Osteocyte (in vitro differentiated cells): ENCODE measurements at regions not wholly inside any gene's neighbourhood (a gene's known extent, or its start where the extent isn't known, plus 50 kb on each side); places are given as distances from the start of the nearest gene placed in this dataset.
"Not testable (repeated sequence)": the region's sequence is repeated elsewhere in the genome, so short reads cannot be mapped to it uniquely, and the experiment has no call there.

Source experiments
- DNase-seq: peaks from one replicate; pipeline ENCODE4 v3.0.0; 2021; ENCODE audit warnings: mixed read lengths; ENCODE audit not compliant: unreplicated experiment; ENCODE audit errors: extremely low spot score
- H3K27ac Mint-ChIP-seq: one replicate; pipeline ENCODE4 v1.8.0; 2021; ENCODE audit warnings: mild to moderate bottlenecking, mixed read lengths; ENCODE audit not compliant: unreplicated experiment
- H3K27me3 Mint-ChIP-seq: one replicate; pipeline ENCODE4 v1.8.0; 2021; ENCODE audit warnings: mixed read lengths; ENCODE audit not compliant: unreplicated experiment
- H3K36me3 Mint-ChIP-seq: one replicate; pipeline ENCODE4 v1.8.0; 2021; ENCODE audit warnings: mixed read lengths; ENCODE audit not compliant: unreplicated experiment
- H3K4me1 Mint-ChIP-seq: one replicate; pipeline ENCODE4 v1.8.0; 2021; ENCODE audit warnings: mixed read lengths; ENCODE audit not compliant: unreplicated experiment
- H3K4me3 Mint-ChIP-seq: one replicate; pipeline ENCODE4 v1.8.0; 2021; ENCODE audit warnings: mild to moderate bottlenecking, moderate library complexity, mixed read lengths; ENCODE audit not compliant: unreplicated experiment
- H3K9me3 Mint-ChIP-seq: one replicate; pipeline ENCODE4 v1.8.0; 2021; ENCODE audit warnings: mixed read lengths; ENCODE audit not compliant: unreplicated experiment
- CTCF ChIP-seq: fragments of 200-600 bp; sonication (generic); IDR thresholded peaks from 2 replicates; pipeline ENCODE4 v1.5.0; 2021; ENCODE audit warnings: antibody characterized with exemption, mild to moderate bottlenecking, moderate library complexity

GRCh38 chr20:29314294-29314693, 1943.2 kb upstream of the DEFB115 start:
- Mint-ChIP-seq H3K4me1 (no peaks in the 10 kb centered on the region), H3K36me3 (no peaks in the 10 kb centered on the region), H3K27me3 (no peaks in the 10 kb centered on the region), H3K4me3 (no peak overlapping the region), H3K27ac (no peak overlapping the region), H3K9me3 (peaks cover 35% of the 10 kb centered on the region)
- no peak for TF ChIP-seq CTCF
- no peak for DNase-seq

- DNase-seq, result no peak
- Mint-ChIP-seq H3K9me3 (peaks cover 31% of the 10 kb centered on the region), H3K27me3 (no peaks in the 10 kb centered on the region), H3K27ac (no peak overlapping the region), H3K36me3 (no peaks in the 10 kb centered on the region), H3K4me1 (no peaks in the 10 kb centered on the region), H3K4me3 (no peak overlapping the region)
- no peak for TF ChIP-seq CTCF
Observed at GRCh38 chr20:29318871-29319461, 1938.5 kb upstream of the DEFB115 start.

GRCh38 chr20:29319725-29320124, 1937.7 kb upstream of the DEFB115 start:
- no peak overlapping the region for H3K4me3 Mint-ChIP-seq
- peaks cover 24% of the 10 kb centered on the region for H3K9me3 Mint-ChIP-seq
- no peak for TF ChIP-seq CTCF
- no peaks in the 10 kb centered on the region for H3K27me3 Mint-ChIP-seq
- H3K4me1 Mint-ChIP-seq, result no peaks in the 10 kb centered on the region
- H3K27ac Mint-ChIP-seq, result no peak overlapping the region
- no peaks in the 10 kb centered on the region for H3K36me3 Mint-ChIP-seq
- no peak for DNase-seq

GRCh38 chr20:29320216-29320949, 1937.1 kb upstream of the DEFB115 start:
- H3K36me3 Mint-ChIP-seq, DNase-seq, H3K27me3 Mint-ChIP-seq, H3K27ac Mint-ChIP-seq, H3K4me1 Mint-ChIP-seq, H3K4me3 Mint-ChIP-seq: not testable (repeated sequence)
- H3K9me3 Mint-ChIP-seq, result peaks cover 24% of the 10 kb centered on the region

- H3K4me1 Mint-ChIP-seq, DNase-seq, H3K27me3 Mint-ChIP-seq, H3K4me3 Mint-ChIP-seq, H3K36me3 Mint-ChIP-seq, H3K27ac Mint-ChIP-seq: not testable (repeated sequence)
- peaks cover 32% of the 10 kb centered on the region for H3K9me3 Mint-ChIP-seq
Observed at GRCh38 chr20:29323631-29324515, 1933.6 kb upstream of the DEFB115 start.

GRCh38 chr20:29324516-29325303, 1932.8 kb upstream of the DEFB115 start:
- not testable (repeated sequence) for H3K27me3 Mint-ChIP-seq, DNase-seq, H3K36me3 Mint-ChIP-seq, H3K27ac Mint-ChIP-seq, H3K4me3 Mint-ChIP-seq, H3K4me1 Mint-ChIP-seq
- H3K9me3 Mint-ChIP-seq, result peaks cover 38% of the 10 kb centered on the region
